ENCODE measurements at regions not wholly inside any gene's neighbourhood (a gene's known extent, or its start where the extent isn't known, plus 50 kb on each side); places are given as distances from the start of the nearest gene placed in this dataset.

- DNase-seq: no peak
Measured at GRCh38 chr7:81606078-81606863, 163.6 kb downstream of the HGF start.

GRCh38 chr7:81605493-81605892 is 164.4 kb downstream of the HGF start:
- no peak for DNase-seq

GRCh38 chr7:81604808-81605174 is 165.1 kb downstream of the HGF start:
- DNase-seq: no peak

- peak; percentile 38 for DNase-seq
Measured at GRCh38 chr7:81604075-81604807, 165.6 kb downstream of the HGF start.

GRCh38 chr7:81600608-81601007 is 169.2 kb downstream of the HGF start:
- peak; percentile 54 for DNase-seq

- no peak for DNase-seq
Measured at GRCh38 chr7:81598951-81599350, 170.9 kb downstream of the HGF start.

GRCh38 chr7:81594767-81595166 is 175.1 kb downstream of the HGF start:
- DNase-seq: no peak

GRCh38 chr7:81590131-81590530 is 179.7 kb downstream of the HGF start:
- DNase-seq: no peak

GRCh38 chr7:81584667-81585066 is 185.2 kb downstream of the HGF start:
- no peak for DNase-seq

GRCh38 chr7:81583882-81584533 is 185.8 kb downstream of the HGF start:
- DNase-seq: peak; percentile 46

- no peak for DNase-seq
Measured at GRCh38 chr7:81583090-81583489, 186.8 kb downstream of the HGF start.

- DNase-seq: no peak
Measured at GRCh38 chr7:81577642-81578340, 192.1 kb downstream of the HGF start.

- peak; percentile 32 for DNase-seq
Measured at GRCh38 chr7:81574723-81575326, 195.0 kb downstream of the HGF start.

- no peak for DNase-seq
Measured at GRCh38 chr7:81573932-81574331, 195.9 kb downstream of the HGF start.

GRCh38 chr7:81573128-81573527 is 196.7 kb downstream of the HGF start:
- DNase-seq: no peak

- peak; percentile 29 for DNase-seq
Measured at GRCh38 chr7:81562581-81562980, 207.3 kb downstream of the HGF start.

GRCh38 chr7:81560708-81561107 is 209.1 kb downstream of the HGF start:
- DNase-seq: no peak

GRCh38 chr7:81549484-81550016 is 220.3 kb downstream of the HGF start:
- DNase-seq: no peak

- DNase-seq: peak; percentile 2
Measured at GRCh38 chr7:81534996-81535395, 234.9 kb downstream of the HGF start.

- DNase-seq: no peak
Measured at GRCh38 chr7:81534446-81534845, 235.4 kb downstream of the HGF start.

GRCh38 chr7:81533931-81534330 is 235.9 kb downstream of the HGF start:
- peak; percentile 1 for DNase-seq

- DNase-seq: no peak
Measured at GRCh38 chr7:81533426-81533825, 236.4 kb downstream of the HGF start.
